ENCODE measurements at regions not wholly inside any gene's neighbourhood (a gene's known extent, or its start where the extent isn't known, plus 50 kb on each side); places are given as distances from the start of the nearest gene placed in this dataset.

DNA sequence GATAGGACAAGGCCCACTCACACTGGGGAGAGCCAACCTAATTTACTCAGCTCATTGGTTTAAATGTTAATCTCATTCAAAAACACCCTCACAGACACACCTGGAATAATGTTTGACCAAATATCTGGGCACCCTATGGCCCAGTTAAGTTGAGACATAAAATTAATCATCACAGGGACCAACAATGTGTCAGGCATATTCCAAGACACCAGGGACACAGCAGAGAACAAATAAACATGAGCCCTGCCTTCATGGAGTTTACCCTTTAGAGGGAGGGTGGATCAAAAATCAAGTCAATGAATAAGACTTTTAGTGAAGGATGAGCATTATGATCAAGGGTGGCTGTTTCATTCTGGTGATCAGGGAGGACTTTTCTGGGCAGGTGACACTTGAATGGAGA is 98.7 kb upstream of the CHD6 start:
- Histone ChIP-seq H3K27ac (ENCODE audit: low read depth, low read length, poor library complexity, severe bottlenecking) (no peak overlapping the region), H3K4me2 (ENCODE audit: low read length) (no peak overlapping the region), H3K79me2 (ENCODE audit: insufficient read depth, low read length) (no peaks in the 10 kb centered on the region), H4K20me1 (ENCODE audit: insufficient read depth, low read length) (no peaks in the 10 kb centered on the region), H3K9me3 (ENCODE audit: low read length) (no peaks in the 10 kb centered on the region), H3K27me3 (ENCODE audit: insufficient read depth, low read length) (no peaks in the 10 kb centered on the region), H3K4me1 (ENCODE audit: insufficient read depth, low read length, severe bottlenecking) (no peaks in the 10 kb centered on the region), H3K9ac (ENCODE audit: low read length) (no peak overlapping the region), H3K36me3 (ENCODE audit: insufficient read depth, low read length) (no peaks in the 10 kb centered on the region), H3K4me3 (ENCODE audit: low read depth, low read length, poor library complexity, severe bottlenecking) (no peak overlapping the region), H3F3A (ENCODE audit: insufficient read depth, low read length) (no peaks in the 10 kb centered on the region), H2AFZ (ENCODE audit: low read length) (no peak overlapping the region), H3K9me2 (ENCODE audit: low read depth, low read length) (no peaks in the 10 kb centered on the region)
- no peak for TF ChIP-seq EZH2 (IDR thresholded peaks at IDR 0.05; ENCODE audit: borderline replicate concordance, low read length)
- TF ChIP-seq, protein P1, sequence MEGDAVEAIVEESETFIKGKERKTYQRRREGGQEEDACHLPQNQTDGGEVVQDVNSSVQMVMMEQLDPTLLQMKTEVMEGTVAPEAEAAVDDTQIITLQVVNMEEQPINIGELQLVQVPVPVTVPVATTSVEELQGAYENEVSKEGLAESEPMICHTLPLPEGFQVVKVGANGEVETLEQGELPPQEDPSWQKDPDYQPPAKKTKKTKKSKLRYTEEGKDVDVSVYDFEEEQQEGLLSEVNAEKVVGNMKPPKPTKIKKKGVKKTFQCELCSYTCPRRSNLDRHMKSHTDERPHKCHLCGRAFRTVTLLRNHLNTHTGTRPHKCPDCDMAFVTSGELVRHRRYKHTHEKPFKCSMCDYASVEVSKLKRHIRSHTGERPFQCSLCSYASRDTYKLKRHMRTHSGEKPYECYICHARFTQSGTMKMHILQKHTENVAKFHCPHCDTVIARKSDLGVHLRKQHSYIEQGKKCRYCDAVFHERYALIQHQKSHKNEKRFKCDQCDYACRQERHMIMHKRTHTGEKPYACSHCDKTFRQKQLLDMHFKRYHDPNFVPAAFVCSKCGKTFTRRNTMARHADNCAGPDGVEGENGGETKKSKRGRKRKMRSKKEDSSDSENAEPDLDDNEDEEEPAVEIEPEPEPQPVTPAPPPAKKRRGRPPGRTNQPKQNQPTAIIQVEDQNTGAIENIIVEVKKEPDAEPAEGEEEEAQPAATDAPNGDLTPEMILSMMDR (IDR thresholded peaks at IDR 0.05; ENCODE audit: low read length): no peak

DNA sequence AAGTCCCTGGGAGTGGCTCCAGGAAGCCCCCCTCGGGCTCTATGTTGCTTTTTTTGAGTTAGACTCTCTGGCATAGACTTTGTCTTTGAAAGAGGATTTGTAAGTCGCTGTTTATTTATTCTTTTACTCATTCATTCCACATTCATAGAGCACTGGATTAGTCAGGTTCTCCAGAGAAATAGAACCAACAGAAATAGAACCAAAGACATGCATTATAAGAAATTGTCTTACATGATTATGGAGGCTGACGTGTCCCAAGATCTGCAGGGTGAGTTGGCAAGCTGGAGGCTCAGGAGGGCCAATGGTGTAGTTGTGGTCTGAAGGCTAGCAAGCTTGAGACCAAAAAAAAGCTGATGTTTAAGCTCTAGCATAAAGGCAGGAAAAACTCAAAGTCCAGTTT is 98.3 kb upstream of the CHD6 start:
- Histone ChIP-seq H3K4me3 (ENCODE audit: low read depth, low read length, poor library complexity, severe bottlenecking) (no peak overlapping the region), H4K20me1 (ENCODE audit: insufficient read depth, low read length) (no peaks in the 10 kb centered on the region), H3F3A (ENCODE audit: insufficient read depth, low read length) (no peaks in the 10 kb centered on the region), H3K9me3 (ENCODE audit: low read length) (no peaks in the 10 kb centered on the region), H3K4me1 (ENCODE audit: insufficient read depth, low read length, severe bottlenecking) (no peaks in the 10 kb centered on the region), H2AFZ (ENCODE audit: low read length) (no peak overlapping the region), H3K36me3 (ENCODE audit: insufficient read depth, low read length) (no peaks in the 10 kb centered on the region), H3K9ac (ENCODE audit: low read length) (no peak overlapping the region), H3K9me2 (ENCODE audit: low read depth, low read length) (no peaks in the 10 kb centered on the region), H3K27ac (ENCODE audit: low read depth, low read length, poor library complexity, severe bottlenecking) (no peak overlapping the region), H3K27me3 (ENCODE audit: insufficient read depth, low read length) (no peaks in the 10 kb centered on the region), H3K4me2 (ENCODE audit: low read length) (no peak overlapping the region), H3K79me2 (ENCODE audit: insufficient read depth, low read length) (no peaks in the 10 kb centered on the region)
- TF ChIP-seq, protein P1 (IDR thresholded peaks at IDR 0.05; ENCODE audit: low read length): no peak
- TF ChIP-seq EZH2 (IDR thresholded peaks at IDR 0.05; ENCODE audit: borderline replicate concordance, low read length): no peak

DNA sequence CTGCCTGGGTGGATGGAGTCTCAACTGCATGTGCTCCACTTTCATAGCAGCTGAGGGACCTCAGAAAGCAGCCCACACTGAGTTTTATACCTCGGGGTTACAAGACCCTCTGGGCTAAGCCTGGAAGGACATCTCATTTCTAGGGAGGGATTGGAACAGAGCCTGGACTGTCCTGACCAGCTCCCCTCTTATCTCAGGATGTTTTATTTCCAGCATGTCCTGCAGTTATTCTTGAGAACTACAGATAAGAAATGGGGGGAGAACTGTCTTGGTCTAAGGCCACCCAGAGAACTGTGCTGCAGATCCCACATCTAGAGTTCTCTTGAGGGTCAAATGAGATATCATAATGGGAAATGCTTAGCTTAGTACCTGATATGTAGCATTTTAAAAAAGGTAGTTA is 97.3 kb upstream of the CHD6 start:
- no peak overlapping the region for H3K27ac ChIP-seq (ENCODE audit: low read depth, low read length, poor library complexity, severe bottlenecking)
- H3K9ac ChIP-seq (ENCODE audit: low read length): no peak overlapping the region
- no peaks in the 10 kb centered on the region for H3K9me2 ChIP-seq (ENCODE audit: low read depth, low read length)
- TF ChIP-seq EZH2 (IDR thresholded peaks at IDR 0.05; ENCODE audit: borderline replicate concordance, low read length): no peak
- TF ChIP-seq, protein P1 (IDR thresholded peaks at IDR 0.05; ENCODE audit: low read length): no peak
- H3K79me2 ChIP-seq (ENCODE audit: insufficient read depth, low read length): no peaks in the 10 kb centered on the region
- H3F3A ChIP-seq (ENCODE audit: insufficient read depth, low read length): no peaks in the 10 kb centered on the region
- no peaks in the 10 kb centered on the region for H3K9me3 ChIP-seq (ENCODE audit: low read length)
- H3K27me3 ChIP-seq (ENCODE audit: insufficient read depth, low read length): no peaks in the 10 kb centered on the region
- no peaks in the 10 kb centered on the region for H3K36me3 ChIP-seq (ENCODE audit: insufficient read depth, low read length)
- no peaks in the 10 kb centered on the region for H4K20me1 ChIP-seq (ENCODE audit: insufficient read depth, low read length)
- no peak overlapping the region for H3K4me2 ChIP-seq (ENCODE audit: low read length)
- no peaks in the 10 kb centered on the region for H3K4me1 ChIP-seq (ENCODE audit: insufficient read depth, low read length, severe bottlenecking)
- H2AFZ ChIP-seq (ENCODE audit: low read length): no peak overlapping the region
- H3K4me3 ChIP-seq (ENCODE audit: low read depth, low read length, poor library complexity, severe bottlenecking): no peak overlapping the region
